Ovary (tissue), 7 donors: ENCODE measurements at regions not wholly inside any gene's neighbourhood (a gene's known extent, or its start where the extent isn't known, plus 50 kb on each side); places are given as distances from the start of the nearest gene placed in this dataset.

Experiments
- DNase-seq, 5 donors: peaks; one replicate each; pipeline ENCODE4 v3.0.0-alpha.2; 2019 to 2020
- H3K27ac ChIP-seq, 2 donors: fragments of 200-600 bp; one replicate each; pipeline versions ENCODE4 v1.5.1 to v1.8.0; 2019 to 2022
- H3K27me3 ChIP-seq: fragments of 200-600 bp; one replicate; pipeline ENCODE4 v1.8.0; 2022
- H3K36me3 ChIP-seq: fragments of 200-600 bp; sonication (generic); one replicate; pipeline ENCODE4 v1.5.1; 2019
- H3K4me1 ChIP-seq: one replicate; pipeline ENCODE4 v1.8.1; 2013; ENCODE audit warnings: mild to moderate bottlenecking, moderate library complexity; ENCODE audit not compliant: insufficient read depth
- H3K4me3 ChIP-seq: fragments of 200-600 bp; sonication (generic); one replicate; pipeline ENCODE4 v1.5.1; 2017
- H3K9me3 ChIP-seq, 2 donors: fragments of 200-600 bp in 1 of 2; sonication (generic) in 1 of 2; one replicate each; pipeline versions ENCODE4 v1.5.1 to v1.8.1; 2013 to 2019; ENCODE audit warnings: mild to moderate bottlenecking in 1 of 2, moderate library complexity in 1 of 2
- CTCF ChIP-seq, 3 donors: fragments of 450-650 bp in 2 of 3; fragments of 200-600 bp in 1 of 3; IDR thresholded peaks; one replicate each; pipeline versions ENCODE4 v1.5.1 to v1.8.0; 2016 to 2022; ENCODE audit warnings: antibody characterized with exemption in 3 of 3, mild to moderate bottlenecking in 1 of 3
- EP300 ChIP-seq: sonication (generic); formaldehyde crosslinking; IDR thresholded peaks from one replicate; pipeline ENCODE4 v1.6.1; 2017; ENCODE audit warnings: antibody characterized with exemption
- POLR2A ChIP-seq: fragments of 450-650 bp; IDR thresholded peaks from one replicate; pipeline ENCODE4 v1.6.1; 2017; ENCODE audit warnings: antibody characterized with exemption, mild to moderate bottlenecking, moderate library complexity
- WGBS, 3 donors: extraction: QIAGEN DNeasy Blood & Tissue Kit in 1 of 3; methylation state at CpG; one replicate each; pipeline versions ENCODE4 v1.1.5 to v1.1.7; 2013 to 2017; 5-methylcytosine and 5-hydroxymethylcytosine counted together
- intact Hi-C, 4 donors: fragments of 100-400 bp; cut with DNase I; formaldehyde crosslinking; loops; one replicate each; pipeline versions ENCODE4 v1.11.0 to v1.15.1; 2022 to 2023
- donor health status: DM: no; HTN: no; CAD: no; lungs with moderate emphysema.
- donor health status: DM: no; HTN: no; CAD: no.
- donor health status: Bipolar disorder and iron deficiency.
- donor health status: DM: no; HTN: no; CAD: no.
- donor health status: DM: yes; HTN: yes; CAD: no.

- no peaks in the 10 kb centered on the region for H3K27me3 ChIP-seq
- no peaks in the 10 kb centered on the region for H3K36me3 ChIP-seq
- intact Hi-C loops: no loop called here
- TF ChIP-seq CTCF (IDR thresholded peaks at IDR 0.05) (no peak), EP300 (no peak), POLR2A (no peak)
- no peak overlapping the region for H3K4me3 ChIP-seq
- no peaks in the 10 kb centered on the region for H3K4me1 ChIP-seq
- no peak for DNase-seq
- no peaks in the 10 kb centered on the region for H3K9me3 ChIP-seq
- 85 to 88% (median 86%) methylated on average over 2 of the region's 2 CpGs for WGBS, 3 donors
- H3K27ac ChIP-seq: no peak overlapping the region
Observed at GRCh38 chr4:181162266-181162665, 1080.9 kb upstream of the TENM3 start.

- Histone ChIP-seq H3K4me1 (no peaks in the 10 kb centered on the region), H3K27me3 (no peaks in the 10 kb centered on the region), H3K4me3 (no peak overlapping the region), H3K36me3 (no peaks in the 10 kb centered on the region), H3K9me3 (no peaks in the 10 kb centered on the region), H3K27ac (no peak overlapping the region)
- intact Hi-C loops: no loop called here
- TF ChIP-seq POLR2A (no peak), EP300 (no peak), CTCF (IDR thresholded peaks at IDR 0.05) (no peak)
- no peak for DNase-seq
- WGBS, 3 donors: 73 to 79% (median 78%) methylated on average over 6 of the region's 6 CpGs
Observed at GRCh38 chr4:181162676-181163075, 1080.5 kb upstream of the TENM3 start.

- TF ChIP-seq CTCF (IDR thresholded peaks at IDR 0.05) (no peak), POLR2A (no peak), EP300 (no peak)
- Histone ChIP-seq H3K4me1 (no peaks in the 10 kb centered on the region), H3K27me3 (no peaks in the 10 kb centered on the region), H3K27ac (no peak overlapping the region), H3K9me3 (no peaks in the 10 kb centered on the region), H3K36me3 (no peaks in the 10 kb centered on the region), H3K4me3 (no peak overlapping the region)
- intact Hi-C loops: no loop called here
- WGBS, 3 donors: 55 to 61% (median 60%) methylated on average over 6 of the region's 6 CpGs
- no peak for DNase-seq
Observed at GRCh38 chr4:181166742-181167399, 1076.3 kb upstream of the TENM3 start.

GRCh38 chr4:181168011-181168805 is 1075.0 kb upstream of the TENM3 start:
- no peak for TF ChIP-seq POLR2A
- no peak for TF ChIP-seq CTCF (IDR thresholded peaks at IDR 0.05)
- no peak for TF ChIP-seq EP300
- Histone ChIP-seq H3K27ac (no peak overlapping the region), H3K4me3 (no peak overlapping the region), H3K9me3 (no peaks in the 10 kb centered on the region), H3K27me3 (no peaks in the 10 kb centered on the region), H3K36me3 (no peaks in the 10 kb centered on the region), H3K4me1 (no peaks in the 10 kb centered on the region)
- WGBS, 3 donors: 85 to 86% (median 85%) methylated on average over 8 of the region's 8 CpGs
- intact Hi-C loops: no loop called here
- DNase-seq: no peak
